ENCODE measurements at regions not wholly inside any gene's neighbourhood (a gene's known extent, or its start where the extent isn't known, plus 50 kb on each side); places are given as distances from the start of the nearest gene placed in this dataset.
"Not testable (repeated sequence)": the region's sequence is repeated elsewhere in the genome, so short reads cannot be mapped to it uniquely, and the experiment has no call there.

DNA sequence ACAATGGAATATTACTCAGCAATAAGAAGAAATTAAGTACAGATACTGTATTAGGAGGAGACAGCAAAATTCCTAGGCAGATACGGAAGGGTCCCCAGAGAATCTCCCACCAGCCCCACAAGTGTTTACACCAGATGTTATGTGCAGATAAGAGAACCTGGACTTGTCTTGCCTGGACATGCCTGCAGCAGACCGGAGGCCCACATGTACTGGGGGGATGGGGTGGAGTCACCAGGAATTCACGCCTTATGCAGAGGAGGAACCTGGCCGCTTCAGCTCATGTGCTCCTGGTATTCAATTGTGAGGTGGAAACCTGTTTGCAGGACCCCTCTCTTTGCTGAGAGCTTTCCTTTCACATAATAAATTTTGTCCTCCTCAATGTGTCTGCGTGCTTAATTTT lies 586.3 kb upstream of the DEFB115 start:
- not testable (repeated sequence) for DNase-seq

DNA sequence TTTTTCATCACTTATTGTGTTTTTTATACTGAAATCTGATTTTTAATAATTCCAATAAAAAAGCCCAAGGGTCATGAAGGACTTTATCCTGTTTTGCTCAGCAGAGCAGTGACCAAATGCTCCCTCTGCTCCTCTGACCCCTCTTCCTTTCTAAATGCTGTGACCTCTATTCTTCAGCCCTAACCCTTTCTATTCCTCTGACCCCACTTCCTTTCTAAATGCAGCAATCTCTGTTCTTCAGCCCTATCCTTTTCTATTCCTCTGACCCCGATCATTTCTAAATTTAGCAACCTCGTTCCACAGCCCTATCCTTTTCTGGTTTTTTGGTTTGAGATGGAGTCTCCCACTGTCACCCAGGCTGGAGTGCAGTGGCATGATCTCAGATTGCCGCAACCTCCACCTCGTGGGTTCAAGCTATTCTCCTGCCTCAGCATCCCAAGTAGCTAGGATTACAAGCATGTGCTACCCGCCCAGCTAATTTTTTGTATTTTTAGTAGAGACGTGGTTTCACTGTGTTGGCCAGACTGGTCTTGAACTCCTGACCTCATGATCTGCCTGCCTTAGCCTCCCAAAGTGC lies 581.4 kb upstream of the DEFB115 start:
- not testable (repeated sequence) for DNase-seq

DNA sequence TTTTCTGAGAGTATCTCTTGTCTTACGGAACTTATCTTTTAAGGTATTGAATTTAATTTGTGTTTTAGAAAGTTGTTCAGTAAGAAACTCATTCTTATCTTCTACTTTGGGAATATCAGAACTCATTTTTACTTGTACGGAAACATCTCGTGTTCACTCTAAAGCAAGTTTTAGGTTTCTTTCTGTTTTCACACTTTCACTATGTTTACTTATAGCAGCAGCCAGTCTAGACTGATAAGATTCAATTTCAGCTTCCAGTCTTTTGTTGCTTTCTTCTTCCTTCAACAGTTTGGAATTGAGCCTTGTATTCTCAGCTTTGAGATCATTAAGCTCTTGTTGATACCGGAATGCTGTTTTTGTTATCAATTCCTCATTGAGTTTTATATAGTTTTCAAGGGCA lies 575.2 kb upstream of the DEFB115 start:
- not testable (repeated sequence) for DNase-seq

DNA sequence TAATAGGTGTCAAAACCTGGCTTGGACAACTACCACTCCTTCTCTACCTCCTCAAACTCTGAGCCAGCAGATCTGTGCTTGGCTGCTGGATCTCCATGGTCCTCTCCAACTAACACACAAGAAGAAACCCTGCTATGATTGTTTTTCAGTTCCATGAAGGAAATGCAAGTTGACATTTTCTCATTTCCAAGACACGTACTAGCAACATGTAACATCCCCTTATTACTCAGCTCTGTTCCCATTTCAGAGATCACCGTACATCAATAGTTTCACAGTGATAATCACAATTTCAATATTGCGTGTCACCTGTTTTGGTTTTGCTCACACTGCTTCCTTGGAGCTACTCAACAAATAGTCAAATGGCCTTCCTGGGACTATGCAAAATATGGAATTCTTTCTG lies 544.6 kb upstream of the DEFB115 start:
- not testable (repeated sequence) for DNase-seq

DNA sequence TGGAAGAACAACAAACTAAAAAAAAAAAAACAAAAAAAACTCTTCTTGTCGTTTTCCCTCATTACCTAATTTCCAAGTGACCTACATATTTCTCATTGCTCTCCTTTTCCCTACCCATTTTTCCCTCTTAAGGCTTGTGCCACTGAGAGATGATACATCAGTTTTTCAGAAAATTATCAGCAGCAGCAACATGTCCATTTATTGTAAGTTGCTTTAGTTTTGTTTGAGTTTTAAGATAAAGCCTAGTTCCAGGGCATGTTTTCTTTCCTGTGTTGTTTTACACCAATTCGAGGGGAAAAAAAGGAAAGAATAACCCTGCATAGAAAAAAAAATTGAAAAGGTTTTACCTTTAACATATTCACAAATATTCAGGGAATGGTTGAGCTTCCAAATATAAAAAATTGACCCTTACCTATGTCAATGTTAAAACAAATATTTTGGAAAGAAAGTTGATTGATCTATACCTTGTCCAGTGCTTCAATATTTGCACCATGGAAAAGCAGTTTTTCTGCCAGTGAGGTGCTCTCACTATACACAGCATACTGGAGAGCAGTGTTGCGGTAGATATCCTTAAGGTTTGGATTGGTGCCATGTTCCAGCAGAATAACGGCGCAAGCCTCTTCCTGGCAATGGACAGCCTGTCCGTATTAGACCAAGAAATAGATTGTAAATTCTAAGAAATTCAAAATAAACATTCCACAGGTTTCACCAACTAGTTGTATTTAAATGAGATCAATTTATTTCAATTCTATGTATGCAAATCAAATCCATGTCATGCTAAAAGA lies 537.9 kb upstream of the DEFB115 start:
- not testable (repeated sequence) for DNase-seq

DNA sequence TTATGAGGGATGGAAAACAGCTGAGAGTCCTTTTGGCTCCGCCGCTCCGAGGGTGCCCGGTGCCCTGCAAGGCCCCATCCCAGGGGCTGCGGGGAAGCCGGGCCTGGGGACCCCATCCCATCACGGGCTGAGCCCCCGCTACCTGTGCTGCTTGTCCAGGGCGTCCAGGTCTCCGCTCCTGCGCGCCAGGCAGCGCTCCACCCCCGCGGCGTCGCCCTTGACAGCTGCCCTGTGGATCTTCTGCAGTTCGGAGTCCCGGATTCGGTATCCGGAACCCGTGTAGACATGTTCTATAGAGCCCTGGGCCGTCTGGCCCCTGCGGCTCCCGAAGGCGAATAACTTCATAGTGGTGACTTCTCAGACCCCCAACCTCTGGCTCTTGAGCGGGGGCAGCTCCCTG lies 534.0 kb upstream of the DEFB115 start:
- DNase-seq = not testable (repeated sequence)

DNA sequence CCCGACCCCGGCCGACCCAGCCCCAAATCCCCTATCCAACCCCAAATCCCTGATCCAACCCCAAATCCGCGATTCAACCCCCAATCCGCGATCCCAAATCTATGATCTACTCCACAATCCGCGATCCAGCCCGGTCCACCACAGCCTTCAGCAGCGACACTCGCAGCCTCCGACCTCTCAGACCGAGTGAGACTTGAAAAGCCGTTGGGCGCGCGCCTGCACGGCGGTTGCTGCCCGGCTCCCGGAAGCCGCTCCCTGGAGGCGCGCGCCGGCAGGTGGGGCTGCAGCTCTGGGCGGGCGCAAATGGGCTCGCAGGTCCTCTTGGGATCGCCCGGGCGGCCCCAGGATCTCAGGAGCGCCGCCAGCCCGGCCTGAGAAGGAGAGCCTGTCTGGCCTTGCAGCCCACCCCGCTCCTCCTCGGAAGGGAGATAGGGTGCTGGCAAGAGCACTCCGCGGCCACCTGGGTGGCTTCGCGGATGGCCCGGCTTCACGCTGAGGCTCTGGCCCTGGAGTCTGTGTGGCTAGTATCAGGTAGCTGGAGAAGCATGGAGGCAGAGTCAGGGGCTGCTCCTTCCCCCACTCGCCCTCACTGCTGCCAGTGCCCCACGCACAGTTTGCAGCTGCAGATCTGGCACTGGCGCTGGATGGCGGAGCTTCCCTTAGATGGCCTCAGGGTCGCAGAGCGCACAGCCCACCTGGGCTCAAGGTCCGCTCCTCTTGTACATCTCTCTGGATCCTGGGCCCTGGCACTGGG lies 533.4 kb upstream of the DEFB115 start:
- peak in 1 of 3 donors; percentile 1 for DNase-seq

DNA sequence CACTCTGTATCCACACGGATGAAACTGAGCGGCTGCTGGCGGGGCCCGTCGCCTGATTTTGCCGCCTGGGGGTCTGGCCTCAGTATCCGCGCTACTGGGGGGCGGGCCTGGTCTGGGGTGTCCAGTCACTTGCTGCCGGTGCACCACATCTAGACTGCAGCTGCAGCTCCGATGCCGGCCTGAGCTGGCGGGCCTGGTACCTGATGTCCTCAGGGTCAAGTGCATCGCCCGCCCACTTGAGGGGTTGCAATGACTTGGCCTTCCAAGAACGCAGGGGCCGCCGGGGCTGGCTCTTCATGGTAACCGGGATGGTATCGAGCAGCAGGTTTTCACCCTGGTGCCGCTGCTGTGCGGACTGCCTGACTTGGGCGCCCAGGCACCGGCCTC lies 532.8 kb upstream of the DEFB115 start:
- DNase-seq = not testable (repeated sequence)

DNA sequence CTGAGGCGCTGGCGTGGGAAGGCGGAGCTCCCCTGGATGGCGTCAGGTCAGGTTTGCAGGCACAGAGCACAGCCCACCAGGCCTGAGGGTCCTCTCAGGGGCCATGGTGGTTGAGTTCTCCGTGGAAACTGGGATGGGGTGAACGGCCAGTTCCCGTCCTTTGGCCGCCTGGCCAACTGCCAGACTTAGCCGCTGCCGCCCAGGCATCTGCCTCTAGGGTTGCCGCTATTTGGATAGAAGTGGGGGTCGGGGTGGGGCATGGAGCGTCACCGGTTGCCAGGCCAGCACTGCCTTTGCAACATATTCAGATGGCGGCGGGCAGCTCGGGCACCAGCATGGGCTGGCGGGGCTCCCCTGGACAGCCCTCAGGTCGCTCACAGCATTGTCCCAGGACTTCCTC lies 532.3 kb upstream of the DEFB115 start:
- DNase-seq = not testable (repeated sequence)

DNA sequence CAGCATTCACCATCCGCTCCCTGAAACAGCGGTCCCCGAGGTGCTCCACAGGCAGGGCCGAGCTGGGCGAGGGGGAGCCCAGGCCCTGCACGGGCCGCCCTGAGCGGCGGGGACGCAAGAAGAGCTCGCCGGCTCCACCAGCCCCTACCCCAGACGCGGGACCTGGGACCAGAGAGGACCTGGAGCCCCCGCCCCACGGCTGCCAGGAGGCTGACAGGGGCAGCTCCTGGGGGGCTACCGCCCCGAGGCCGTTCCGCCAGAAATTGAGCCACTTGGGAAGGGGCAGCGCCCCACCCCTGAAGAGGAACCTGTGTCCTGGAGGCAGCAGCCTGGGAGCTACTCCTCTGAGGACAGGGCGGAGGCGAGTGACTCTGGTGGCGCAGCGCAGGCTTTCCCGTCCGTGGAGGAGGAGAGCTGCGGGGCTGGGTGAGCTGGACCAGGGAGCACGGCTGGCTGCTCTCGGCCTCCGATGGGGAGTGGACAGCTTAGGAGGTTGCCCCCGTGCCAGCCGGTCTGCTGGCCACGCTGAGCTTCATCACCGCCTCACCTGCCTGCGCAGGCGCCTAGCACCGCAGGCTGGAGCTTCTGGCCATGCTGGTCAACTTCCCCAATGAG lies 529.1 kb upstream of the DEFB115 start:
- not testable (repeated sequence) for DNase-seq

Data from suppressor macrophage treated with lipopolysaccharide for 1 hour (primary cell).